ENCODE measurements at regions not wholly inside any gene's neighbourhood (a gene's known extent, or its start where the extent isn't known, plus 50 kb on each side); places are given as distances from the start of the nearest gene placed in this dataset.

- TF ChIP-seq CTCF (IDR thresholded peaks at IDR 0.05; ENCODE audit: poor library complexity, severe bottlenecking), result no peak
- Histone ChIP-seq H3K27ac (ENCODE audit: poor library complexity, severe bottlenecking) (no peak overlapping the region), H3K36me3 (ENCODE audit: low read depth) (no peaks in the 10 kb centered on the region), H3K27me3 (ENCODE audit: insufficient read depth, poor library complexity, severe bottlenecking) (no peaks in the 10 kb centered on the region), H3K4me1 (ENCODE audit: insufficient read depth, poor library complexity, severe bottlenecking) (no peaks in the 10 kb centered on the region), H3K4me3 (ENCODE audit: severe bottlenecking) (no peak overlapping the region), H3K9me3 (ENCODE audit: severe bottlenecking) (no peaks in the 10 kb centered on the region)
- DNase-seq (ENCODE audit: low spot score) (no peak), ATAC-seq (ENCODE audit: low read depth) (no peak)
These were observed 139.1 kb upstream of the VGLL2 start for GRCh38 chr6:117126213-117126612.

GRCh38 chr6:117128052-117128451, 137.3 kb upstream of the VGLL2 start:
- Histone ChIP-seq H3K36me3 (ENCODE audit: low read depth) (no peaks in the 10 kb centered on the region), H3K27me3 (ENCODE audit: insufficient read depth, poor library complexity, severe bottlenecking) (no peaks in the 10 kb centered on the region), H3K4me1 (ENCODE audit: insufficient read depth, poor library complexity, severe bottlenecking) (no peaks in the 10 kb centered on the region), H3K9me3 (ENCODE audit: severe bottlenecking) (no peaks in the 10 kb centered on the region), H3K27ac (ENCODE audit: poor library complexity, severe bottlenecking) (no peak overlapping the region), H3K4me3 (ENCODE audit: severe bottlenecking) (no peak overlapping the region)
- ATAC-seq (ENCODE audit: low read depth), result no peak
- no peak for DNase-seq (ENCODE audit: low spot score)
- no peak for TF ChIP-seq CTCF (IDR thresholded peaks at IDR 0.05; ENCODE audit: poor library complexity, severe bottlenecking)

GRCh38 chr6:117130125-117130524, 135.2 kb upstream of the VGLL2 start:
- DNase-seq (ENCODE audit: low spot score) (no peak), ATAC-seq (ENCODE audit: low read depth) (no peak)
- no peaks in the 10 kb centered on the region for H3K4me1 ChIP-seq (ENCODE audit: insufficient read depth, poor library complexity, severe bottlenecking)
- no peaks in the 10 kb centered on the region for H3K36me3 ChIP-seq (ENCODE audit: low read depth)
- H3K27ac ChIP-seq (ENCODE audit: poor library complexity, severe bottlenecking), result no peak overlapping the region
- no peak overlapping the region for H3K4me3 ChIP-seq (ENCODE audit: severe bottlenecking)
- TF ChIP-seq CTCF (IDR thresholded peaks at IDR 0.05; ENCODE audit: poor library complexity, severe bottlenecking), result no peak
- no peaks in the 10 kb centered on the region for H3K9me3 ChIP-seq (ENCODE audit: severe bottlenecking)
- no peaks in the 10 kb centered on the region for H3K27me3 ChIP-seq (ENCODE audit: insufficient read depth, poor library complexity, severe bottlenecking)

- H3K4me3 ChIP-seq (ENCODE audit: severe bottlenecking), result no peak overlapping the region
- ATAC-seq (ENCODE audit: low read depth), result no peak
- TF ChIP-seq CTCF (IDR thresholded peaks at IDR 0.05; ENCODE audit: poor library complexity, severe bottlenecking), result no peak
These were observed 128.7 kb upstream of the VGLL2 start for GRCh38 chr6:117136702-117137101.

GRCh38 chr6:117137711-117138110, 127.6 kb upstream of the VGLL2 start:
- Histone ChIP-seq H3K36me3 (ENCODE audit: low read depth) (no peaks in the 10 kb centered on the region), H3K27ac (ENCODE audit: poor library complexity, severe bottlenecking) (no peak overlapping the region), H3K9me3 (ENCODE audit: severe bottlenecking) (no peaks in the 10 kb centered on the region), H3K4me3 (ENCODE audit: severe bottlenecking) (no peak overlapping the region), H3K27me3 (ENCODE audit: insufficient read depth, poor library complexity, severe bottlenecking) (no peaks in the 10 kb centered on the region), H3K4me1 (ENCODE audit: insufficient read depth, poor library complexity, severe bottlenecking) (no peaks in the 10 kb centered on the region)
- no peak for TF ChIP-seq CTCF (IDR thresholded peaks at IDR 0.05; ENCODE audit: poor library complexity, severe bottlenecking)
- no peak for ATAC-seq (ENCODE audit: low read depth)
- no peak for DNase-seq (ENCODE audit: low spot score)

More at GRCh38 chr6:117136702-117137101, 128.7 kb upstream of the VGLL2 start:
- no peak overlapping the region for H3K27ac ChIP-seq (ENCODE audit: poor library complexity, severe bottlenecking)
- DNase-seq (ENCODE audit: low spot score), result no peak
- no peaks in the 10 kb centered on the region for H3K27me3 ChIP-seq (ENCODE audit: insufficient read depth, poor library complexity, severe bottlenecking)
- H3K9me3 ChIP-seq (ENCODE audit: severe bottlenecking), result no peaks in the 10 kb centered on the region
- H3K4me1 ChIP-seq (ENCODE audit: insufficient read depth, poor library complexity, severe bottlenecking), result no peaks in the 10 kb centered on the region
- H3K36me3 ChIP-seq (ENCODE audit: low read depth), result no peaks in the 10 kb centered on the region

Data from RWPE2 (cell line).